MCF 10A (cell line): ENCODE measurements at regions not wholly inside any gene's neighbourhood (a gene's known extent, or its start where the extent isn't known, plus 50 kb on each side); places are given as distances from the start of the nearest gene placed in this dataset.

Experiments
- BruUV-seq: library from RNA; stranded (reverse); fragments of 400-500 nt; replicated peaks from 2 replicates; lab custom pipeline; 2021; lab: Mats Ljungman, UMichigan
- CTCF ChIA-PET: fragments of 300-600 bp; sonication (Branson Sonifier 250); formaldehyde crosslinking; extraction: SDS; loops from one replicate; lab custom pipeline; 2021; ENCODE audit warnings: antibody characterized with exemption, inconsistent platforms; lab: Yijun Ruan, JAX
- POLR2A ChIA-PET: fragments of 300-600, 350-650 bp; sonication (Branson Sonifier 250); formaldehyde crosslinking; extraction: SDS; loops from one replicate; lab custom pipeline; 2020; ENCODE audit warnings: antibody characterized with exemption, inconsistent platforms; lab: Yijun Ruan, JAX
- DNase-seq: peaks from one replicate; pipeline ENCODE4 v3.0.0-alpha.2; 2018; ENCODE audit not compliant: unreplicated experiment
- H3K27ac Mint-ChIP-seq: one replicate; pipeline ENCODE4 v1.8.0; 2022; ENCODE audit warnings: mild to moderate bottlenecking, low read depth, mixed read lengths; ENCODE audit not compliant: unreplicated experiment
- H3K27me3 Mint-ChIP-seq: one replicate; pipeline ENCODE4 v1.8.0; 2022; ENCODE audit warnings: mixed read lengths; ENCODE audit not compliant: insufficient read depth, unreplicated experiment
- H3K36me3 Mint-ChIP-seq: one replicate; pipeline ENCODE4 v1.8.0; 2022; ENCODE audit warnings: mild to moderate bottlenecking, moderate library complexity, mixed read lengths; ENCODE audit not compliant: insufficient read depth, unreplicated experiment
- H3K4me1 Mint-ChIP-seq: one replicate; pipeline ENCODE4 v1.8.0; 2022; ENCODE audit warnings: mixed read lengths; ENCODE audit not compliant: insufficient read depth, unreplicated experiment
- H3K4me3 Mint-ChIP-seq: one replicate; pipeline ENCODE4 v1.8.0; 2022; ENCODE audit warnings: mild to moderate bottlenecking, moderate library complexity, mixed read lengths; ENCODE audit not compliant: unreplicated experiment
- H3K9me3 Mint-ChIP-seq: one replicate; pipeline ENCODE4 v1.8.0; 2022; ENCODE audit warnings: mixed read lengths; ENCODE audit not compliant: unreplicated experiment
- intact Hi-C: fragments of 100-400 bp; cut with micrococcal nuclease; formaldehyde crosslinking; loops from 2 replicates; pipeline ENCODE4 v1.14.1; 2022
- TF ChIP-seq, protein P1 (sequence below): fragments of 200-600 bp; IDR thresholded peaks from one replicate; pipeline ENCODE4 v1.8.0; 2022; ENCODE audit warnings: antibody characterized with exemption, mild to moderate bottlenecking; ENCODE audit not compliant: unreplicated experiment

- Mint-ChIP-seq H3K36me3 (no peaks in the 10 kb centered on the region), H3K9me3 (no peaks in the 10 kb centered on the region), H3K4me1 (no peaks in the 10 kb centered on the region), H3K4me3 (no peak overlapping the region), H3K27me3 (peaks cover 11% of the 10 kb centered on the region), H3K27ac (no peak overlapping the region)
- POLR2A ChIA-PET = no interaction called here
- TF ChIP-seq, protein P1, sequence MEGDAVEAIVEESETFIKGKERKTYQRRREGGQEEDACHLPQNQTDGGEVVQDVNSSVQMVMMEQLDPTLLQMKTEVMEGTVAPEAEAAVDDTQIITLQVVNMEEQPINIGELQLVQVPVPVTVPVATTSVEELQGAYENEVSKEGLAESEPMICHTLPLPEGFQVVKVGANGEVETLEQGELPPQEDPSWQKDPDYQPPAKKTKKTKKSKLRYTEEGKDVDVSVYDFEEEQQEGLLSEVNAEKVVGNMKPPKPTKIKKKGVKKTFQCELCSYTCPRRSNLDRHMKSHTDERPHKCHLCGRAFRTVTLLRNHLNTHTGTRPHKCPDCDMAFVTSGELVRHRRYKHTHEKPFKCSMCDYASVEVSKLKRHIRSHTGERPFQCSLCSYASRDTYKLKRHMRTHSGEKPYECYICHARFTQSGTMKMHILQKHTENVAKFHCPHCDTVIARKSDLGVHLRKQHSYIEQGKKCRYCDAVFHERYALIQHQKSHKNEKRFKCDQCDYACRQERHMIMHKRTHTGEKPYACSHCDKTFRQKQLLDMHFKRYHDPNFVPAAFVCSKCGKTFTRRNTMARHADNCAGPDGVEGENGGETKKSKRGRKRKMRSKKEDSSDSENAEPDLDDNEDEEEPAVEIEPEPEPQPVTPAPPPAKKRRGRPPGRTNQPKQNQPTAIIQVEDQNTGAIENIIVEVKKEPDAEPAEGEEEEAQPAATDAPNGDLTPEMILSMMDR = no peak
- BruUV-seq = no TSS peak
- CTCF ChIA-PET = interaction anchor here (0.6 to 2.0 kb wide), 2 partner anchors 65 to 807 kb away, joined by 4 to 5 read pairs; no protein-coding TSS in a partner anchor
- DNase-seq = no peak
- intact Hi-C loops = no loop called here
Observed at GRCh38 chr1:177880339-177880891, 89.4 kb downstream of the SEC16B start.

DNA sequence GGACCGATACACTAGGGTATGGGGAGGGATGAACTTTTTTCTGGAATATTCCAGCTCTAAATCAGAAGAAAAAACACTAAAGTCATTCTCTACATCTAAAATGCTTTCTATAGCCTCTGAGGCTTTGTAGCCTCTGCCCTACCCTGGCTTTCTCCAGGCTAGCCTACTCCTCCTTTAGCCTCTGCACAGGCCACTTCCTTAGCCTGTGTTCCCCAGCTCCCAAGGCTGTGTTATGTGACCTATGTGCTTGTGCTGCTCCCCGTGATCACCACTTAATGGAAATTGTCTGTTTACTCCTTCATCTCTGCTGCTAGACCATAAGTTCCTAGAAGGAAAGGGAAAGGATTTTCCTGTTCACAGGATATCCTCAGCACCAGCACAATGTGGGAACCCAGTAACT is 92.8 kb downstream of the SEC16B start:
- no peaks in the 10 kb centered on the region for H3K9me3 Mint-ChIP-seq
- ChIA-PET CTCF (interaction anchor here (0.6 to 1.5 kb wide), 2 partner anchors 14 to 925 kb away, joined by 3 to 5 read pairs; no protein-coding TSS in a partner anchor), POLR2A (no interaction called here)
- TF ChIP-seq, protein P1 = no peak
- intact Hi-C loops = no loop called here
- H3K4me1 Mint-ChIP-seq = peaks cover 9% of the 10 kb centered on the region
- no peak for DNase-seq
- H3K27me3 Mint-ChIP-seq = no peaks in the 10 kb centered on the region
- no peak overlapping the region for H3K4me3 Mint-ChIP-seq
- no TSS peak for BruUV-seq
- H3K27ac Mint-ChIP-seq = no peak overlapping the region
- no peaks in the 10 kb centered on the region for H3K36me3 Mint-ChIP-seq

DNA sequence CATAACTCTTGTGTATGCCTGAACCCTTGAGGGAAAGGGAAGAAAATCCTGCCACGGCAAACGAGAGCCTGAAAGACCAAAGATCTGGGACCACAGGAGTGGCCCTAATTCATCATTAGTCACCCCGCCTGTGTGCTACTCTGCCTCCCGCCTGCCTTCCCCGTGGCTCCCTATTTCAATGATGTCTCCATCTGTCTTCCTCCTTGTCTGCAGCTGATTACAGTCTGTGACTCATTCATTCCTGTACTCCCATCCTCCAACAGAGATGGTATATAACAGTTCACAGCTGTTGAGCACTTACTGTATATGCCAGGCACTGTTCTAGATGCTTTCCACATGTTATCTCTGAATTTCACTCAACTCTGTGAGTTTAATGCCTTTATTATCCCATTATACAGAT is 96.6 kb downstream of the SEC16B start:
- intact Hi-C loops = no loop called here
- peaks cover 9% of the 10 kb centered on the region for H3K4me1 Mint-ChIP-seq
- DNase-seq = peak; percentile 68
- ChIA-PET POLR2A (no interaction called here), CTCF (interaction anchor here (0.6 kb wide), 2 partner anchors 8 to 10 kb away, joined by 3 read pairs; no protein-coding TSS in a partner anchor)
- H3K4me3 Mint-ChIP-seq = no peak overlapping the region
- TF ChIP-seq, protein P1 = no peak
- H3K27me3 Mint-ChIP-seq = no peaks in the 10 kb centered on the region
- BruUV-seq = no TSS peak
- no peaks in the 10 kb centered on the region for H3K36me3 Mint-ChIP-seq
- H3K27ac Mint-ChIP-seq = no peak overlapping the region
- H3K9me3 Mint-ChIP-seq = no peaks in the 10 kb centered on the region

- POLR2A ChIA-PET = no interaction called here
- H3K4me3 Mint-ChIP-seq = no peak overlapping the region
- CTCF ChIA-PET = interaction anchor here (0.6 kb wide), 1 partner anchor 44 kb away, joined by 3 read pairs; no protein-coding TSS in a partner anchor
- no peak for DNase-seq
- no peak overlapping the region for H3K27ac Mint-ChIP-seq
- TF ChIP-seq, protein P1 = no peak
- intact Hi-C loops = no loop called here
- H3K9me3 Mint-ChIP-seq = no peaks in the 10 kb centered on the region
- H3K4me1 Mint-ChIP-seq = peaks cover 9% of the 10 kb centered on the region
- no peaks in the 10 kb centered on the region for H3K27me3 Mint-ChIP-seq
- no TSS peak for BruUV-seq
- H3K36me3 Mint-ChIP-seq = no peaks in the 10 kb centered on the region
Observed at GRCh38 chr1:177872308-177872900, 97.5 kb downstream of the SEC16B start.
